HepG2 (cell line): ENCODE measurements at regions not wholly inside any gene's neighbourhood (a gene's known extent, or its start where the extent isn't known, plus 50 kb on each side); places are given as distances from the start of the nearest gene placed in this dataset.

Experiments used
- BHLHE40 ChIP-seq: IDR thresholded peaks from 2 replicates; pipeline ENCODE4 v1.6.1; 2011; ENCODE audit warnings: low read length, improper control_type of control experiment
- CCDC6 ChIP-seq: sonication (generic); formaldehyde crosslinking; IDR thresholded peaks from 2 replicates; pipeline ENCODE4 v1.8.1; 2022; ENCODE audit warnings: mild to moderate bottlenecking, missing genetic modification reagents, moderate library complexity
- KAT7 ChIP-seq: IDR thresholded peaks from 2 replicates; pipeline ENCODE4 v1.6.1; 2018; ENCODE audit warnings: borderline replicate concordance, missing compliant biosample characterization
- KIAA2018 ChIP-seq: sonication (generic); formaldehyde crosslinking; IDR thresholded peaks from 2 replicates; pipeline ENCODE4 v1.5.0; 2020; ENCODE audit warnings: mild to moderate bottlenecking, missing genetic modification reagents, borderline replicate concordance
- YEATS4 ChIP-seq: sonication (generic); formaldehyde crosslinking; IDR thresholded peaks from 2 replicates; pipeline ENCODE4 v1.4.0; 2020; ENCODE audit warnings: missing genetic modification reagents, borderline replicate concordance
- ZNF407 ChIP-seq: sonication (generic); formaldehyde crosslinking; IDR thresholded peaks from one replicate; pipeline ENCODE4 v1.5.1; 2020; ENCODE audit warnings: mild to moderate bottlenecking, missing genetic modification reagents; ENCODE audit errors: not compliant biosample characterization
- ZNF598 ChIP-seq: sonication (generic); formaldehyde crosslinking; IDR thresholded peaks from 2 replicates; pipeline ENCODE4 v1.5.1; 2020; ENCODE audit warnings: mild to moderate bottlenecking, missing genetic modification reagents, borderline replicate concordance
- ZNF777 ChIP-seq: sonication (generic); formaldehyde crosslinking; IDR thresholded peaks from 2 replicates; pipeline ENCODE4 v1.4.0; 2020; ENCODE audit warnings: missing genetic modification reagents

GRCh38 chrX:30992381-30992904 is 79.4 kb downstream of the FTHL17 start (continued):
- no peak for TF ChIP-seq BHLHE40
- no peak for TF ChIP-seq KAT7 (CRISPR knock-in tag)
- TF ChIP-seq ZNF598 (CRISPR knock-in tag): no peak
- no peak for TF ChIP-seq YEATS4 (CRISPR knock-in tag)
- no peak for TF ChIP-seq ZNF407 (CRISPR knock-in tag)
- TF ChIP-seq ZNF777: no peak
- no peak for TF ChIP-seq KIAA2018
- TF ChIP-seq CCDC6 (CRISPR knock-in tag): no peak
